ENCODE measurements at regions not wholly inside any gene's neighbourhood (a gene's known extent, or its start where the extent isn't known, plus 50 kb on each side); places are given as distances from the start of the nearest gene placed in this dataset.

GRCh38 chr4:130187587-130187986 is 1091.6 kb downstream of the C4orf33 start:
- TF ChIP-seq GATA2 (IDR thresholded peaks at IDR 0.05; ENCODE audit: low read depth, low read length) (no peak), GATA3 (IDR thresholded peaks at IDR 0.05; ENCODE audit: low read depth, low read length) (no peak)
